Stimulated activated CD4-positive, alpha-beta T cell treated with anti-CD3 and anti-CD28 coated beads, TNF-alpha, amount 100 ng/mL, for 48 hours (primary cell): ENCODE measurements at regions not wholly inside any gene's neighbourhood (a gene's known extent, or its start where the extent isn't known, plus 50 kb on each side); places are given as distances from the start of the nearest gene placed in this dataset.

ENCODE experiments used
- DNase-seq, 3 donors: peaks; one replicate each; pipeline ENCODE4 v3.0.0-alpha.2; 2020; ENCODE audit warnings: low read depth in 3 of 3

- DNase-seq, result no peak
Observed at GRCh38 chr22:19574247-19574646, 50.0 kb upstream of the CLDN5 start.

DNA sequence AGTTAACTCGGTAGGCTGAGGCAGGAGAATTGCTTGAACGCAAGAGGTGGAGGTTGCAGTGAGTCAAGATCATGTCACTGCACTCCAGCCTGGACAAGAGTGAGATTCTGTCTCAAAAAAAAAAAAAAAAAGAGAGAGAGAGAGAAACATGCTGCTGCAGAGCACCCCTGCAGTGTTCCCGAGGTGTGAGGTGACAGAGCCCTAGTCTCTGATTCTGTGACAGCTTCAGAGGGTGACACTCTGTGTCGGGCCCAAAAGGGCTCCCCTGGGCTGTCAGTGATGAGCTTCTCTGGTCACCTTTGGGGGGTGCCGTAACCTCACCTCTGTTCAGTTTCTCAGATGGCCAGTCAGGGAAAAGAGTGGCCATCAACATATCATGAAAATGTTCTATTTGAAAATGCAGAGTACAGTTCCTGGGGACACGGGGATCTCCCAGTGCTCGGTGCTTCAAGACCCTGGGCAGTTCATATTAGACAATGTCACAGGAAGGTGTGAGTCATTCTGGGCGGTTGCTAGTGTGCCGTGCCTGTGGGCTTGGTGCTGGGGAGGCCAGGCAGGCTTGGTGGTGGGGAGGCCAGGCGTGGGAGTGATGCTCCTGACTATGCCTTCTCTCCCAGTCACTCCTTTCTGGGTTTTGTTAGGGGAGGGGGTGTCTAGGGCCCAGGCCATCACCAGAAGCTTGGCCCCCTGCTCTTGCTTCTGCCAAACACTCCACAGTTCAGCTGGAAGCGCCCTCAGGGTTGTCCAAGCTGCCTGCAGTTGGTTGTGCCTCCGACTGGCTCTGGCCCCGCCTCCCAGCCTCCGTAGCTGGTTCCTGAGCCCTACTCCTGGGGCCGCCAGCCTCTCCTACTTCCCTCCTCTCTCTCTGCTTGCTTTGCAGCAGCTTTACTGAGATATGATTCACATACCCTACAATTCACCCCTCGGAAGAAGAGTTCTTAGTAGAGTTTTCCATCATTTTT lies 52.5 kb upstream of the CLDN5 start:
- DNase-seq, result peak; percentile 44 to 68 (median 66)

DNA sequence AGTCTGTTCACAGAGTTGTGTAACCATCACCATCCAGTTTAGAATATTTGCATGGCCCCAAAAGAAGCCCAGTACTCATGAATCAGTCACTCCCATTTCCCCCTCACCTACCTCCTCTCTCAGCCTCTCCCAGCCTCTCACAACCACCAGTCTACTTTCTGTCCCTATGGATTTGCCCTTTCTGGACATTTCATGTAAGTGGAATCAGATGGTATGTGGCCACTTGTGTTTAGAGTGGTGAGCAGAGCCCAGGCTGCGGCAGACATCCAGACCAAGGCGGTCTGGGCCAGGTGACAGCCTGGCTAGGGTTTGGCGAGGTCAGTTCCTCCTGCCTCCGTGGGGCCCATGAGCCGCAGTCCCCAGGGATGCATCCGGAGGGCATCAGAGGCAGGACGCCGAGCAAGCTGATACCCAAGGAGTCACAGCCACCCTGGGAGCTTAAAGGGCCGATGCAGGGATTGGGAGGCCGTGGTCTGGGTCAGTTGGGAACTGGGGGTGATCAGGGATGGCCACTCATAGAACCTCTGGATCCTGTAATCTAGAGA lies 53.3 kb upstream of the CLDN5 start:
- no peak for DNase-seq

DNA sequence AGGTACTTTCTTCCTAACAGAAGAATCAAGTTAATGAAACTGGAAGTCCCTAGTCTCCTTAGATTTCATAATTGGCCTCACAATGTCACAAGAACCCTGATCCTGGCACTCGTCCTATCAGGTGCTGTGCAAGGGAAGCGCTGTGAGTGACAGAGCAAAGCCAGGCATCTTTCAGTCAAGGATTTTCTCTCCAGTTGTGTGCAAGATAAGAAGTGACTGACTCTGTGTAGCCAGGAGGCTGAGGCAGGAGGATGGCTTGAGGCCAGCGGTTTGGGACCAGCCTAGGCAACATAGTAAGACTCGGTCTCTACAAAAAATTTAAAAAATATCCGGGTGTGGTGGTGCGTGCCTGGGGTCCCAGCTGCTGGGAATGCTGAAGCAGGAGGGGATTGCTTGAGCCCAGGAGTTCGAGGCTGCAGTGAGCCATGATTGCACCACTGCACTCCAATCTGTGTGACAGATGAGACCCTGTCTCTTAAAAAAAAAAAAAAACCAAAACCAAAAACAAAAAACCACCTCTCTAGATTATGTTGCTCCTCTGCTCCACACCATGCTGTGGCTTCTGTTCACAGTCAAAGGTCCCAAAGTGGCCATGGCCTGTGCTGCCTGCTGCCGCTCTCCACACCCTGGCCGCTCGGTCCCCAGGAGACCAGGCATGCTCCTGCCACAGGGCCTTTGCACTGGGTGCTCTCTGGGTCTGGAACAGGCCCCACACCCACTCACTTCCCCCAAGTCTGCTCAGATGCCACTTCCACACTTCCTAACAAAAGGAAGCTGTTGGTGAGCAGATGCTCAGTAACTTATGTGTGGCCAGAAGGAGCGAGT lies 54.2 kb upstream of the CLDN5 start:
- no peak for DNase-seq

GRCh38 chr22:19579115-19579811 lies 55.1 kb upstream of the CLDN5 start:
- no peak for DNase-seq

- DNase-seq, result no peak
Observed at GRCh38 chr22:19579880-19580279, 55.7 kb upstream of the CLDN5 start.

DNA sequence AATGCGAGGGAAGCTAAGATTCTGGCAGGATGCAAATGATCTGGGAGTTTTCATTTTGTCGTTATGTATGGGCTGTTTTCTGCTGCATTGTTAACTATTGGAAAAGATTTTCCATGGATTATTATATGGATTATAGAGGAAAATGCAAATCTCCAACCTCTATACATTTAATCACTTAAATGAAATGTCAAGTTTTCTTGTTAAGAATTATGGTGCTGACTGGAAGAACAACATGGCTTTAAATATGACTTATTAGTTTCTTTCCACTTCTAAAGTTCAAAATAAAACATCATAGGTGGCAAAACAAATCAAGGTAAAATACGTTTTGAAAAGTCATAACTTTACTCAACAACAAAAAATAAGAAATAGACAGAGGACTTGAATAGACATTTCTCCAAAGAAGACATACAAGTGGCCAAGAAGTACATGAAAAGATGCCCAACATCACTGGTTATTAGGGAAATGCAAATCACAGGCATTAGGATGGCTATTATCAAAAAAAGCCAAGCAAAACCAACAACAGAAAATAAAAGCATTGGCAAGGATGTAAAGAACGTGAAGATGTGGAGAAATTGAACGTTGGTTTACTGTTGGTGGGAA lies 56.2 kb upstream of the CLDN5 start:
- DNase-seq, result no peak

- no peak for DNase-seq
Observed at GRCh38 chr22:19582033-19582693, 58.0 kb upstream of the CLDN5 start.

GRCh38 chr22:19586922-19587684 lies 62.9 kb upstream of the CLDN5 start:
- DNase-seq, result no peak

GRCh38 chr22:19590696-19591095 lies 66.5 kb upstream of the CLDN5 start:
- DNase-seq, result no peak

GRCh38 chr22:19591568-19591967 lies 67.4 kb upstream of the CLDN5 start:
- DNase-seq, result no peak

GRCh38 chr22:19592464-19592863 lies 68.3 kb upstream of the CLDN5 start:
- DNase-seq, result no peak

DNA sequence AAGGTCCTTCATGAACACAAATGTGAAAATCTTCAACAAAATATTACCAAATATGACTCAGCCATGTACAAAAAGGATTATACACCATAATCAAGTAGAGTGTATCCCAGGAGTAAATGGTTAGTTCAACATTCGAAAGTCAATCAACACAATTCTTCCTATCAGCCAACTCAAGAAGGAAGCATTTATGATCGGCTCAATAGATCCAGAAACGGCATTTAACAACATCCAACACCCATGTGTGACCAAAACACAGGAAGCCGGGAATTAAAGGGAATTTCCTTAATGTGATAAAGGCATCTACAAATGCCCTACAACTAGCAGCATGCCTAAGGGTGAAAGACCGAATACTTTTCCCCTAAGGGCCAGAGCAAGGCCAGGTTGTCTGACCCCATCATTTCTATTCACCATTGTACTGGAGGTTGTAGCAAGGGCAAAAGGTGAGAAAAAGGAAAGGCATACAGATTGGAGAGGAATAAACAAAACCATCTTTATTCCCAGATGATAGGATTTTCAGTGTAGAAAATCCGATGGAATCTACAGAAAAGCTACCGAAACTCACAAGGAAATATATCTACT lies 69.9 kb upstream of the CLDN5 start:
- no peak for DNase-seq

DNA sequence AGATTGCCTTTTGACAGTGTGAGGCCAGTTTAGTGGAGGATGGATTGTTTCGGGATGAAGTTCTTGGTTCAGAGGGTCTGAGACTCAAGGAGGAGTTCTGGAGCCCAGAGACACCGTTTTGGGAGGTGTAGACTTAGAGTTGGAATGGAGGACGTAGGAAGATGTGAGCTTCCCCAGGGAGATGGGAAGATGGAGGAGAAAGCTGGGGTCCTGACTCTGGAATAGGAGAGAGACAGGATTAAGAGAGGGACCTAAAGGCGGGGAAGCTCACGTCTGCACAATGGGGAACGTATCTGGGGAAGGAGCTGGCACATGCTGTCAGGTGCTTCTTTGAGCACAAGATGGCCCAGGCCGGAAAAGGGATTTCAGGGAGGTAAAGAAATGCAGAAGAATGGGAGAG lies 71.3 kb upstream of the CLDN5 start:
- DNase-seq, result no peak

- DNase-seq, result no peak
Observed at GRCh38 chr22:19596680-19597398, 72.6 kb upstream of the CLDN5 start.

DNA sequence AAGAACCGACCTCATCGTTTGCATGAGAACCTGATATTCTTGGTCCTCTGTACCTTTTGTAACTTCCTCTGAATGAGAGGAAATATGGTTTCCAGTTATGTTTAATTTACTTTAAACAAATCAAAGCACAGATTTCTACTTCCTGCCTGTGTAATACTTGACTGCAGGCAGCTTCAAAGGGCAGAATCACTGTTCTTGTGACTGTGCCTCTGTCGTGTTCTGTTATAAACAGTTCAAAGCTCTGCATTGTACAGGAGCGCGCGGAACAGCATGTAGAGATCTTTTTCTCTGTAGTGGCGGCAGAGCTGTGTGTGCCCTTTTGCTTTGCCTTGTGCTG lies 73.2 kb upstream of the CLDN5 start:
- no peak for DNase-seq

DNA sequence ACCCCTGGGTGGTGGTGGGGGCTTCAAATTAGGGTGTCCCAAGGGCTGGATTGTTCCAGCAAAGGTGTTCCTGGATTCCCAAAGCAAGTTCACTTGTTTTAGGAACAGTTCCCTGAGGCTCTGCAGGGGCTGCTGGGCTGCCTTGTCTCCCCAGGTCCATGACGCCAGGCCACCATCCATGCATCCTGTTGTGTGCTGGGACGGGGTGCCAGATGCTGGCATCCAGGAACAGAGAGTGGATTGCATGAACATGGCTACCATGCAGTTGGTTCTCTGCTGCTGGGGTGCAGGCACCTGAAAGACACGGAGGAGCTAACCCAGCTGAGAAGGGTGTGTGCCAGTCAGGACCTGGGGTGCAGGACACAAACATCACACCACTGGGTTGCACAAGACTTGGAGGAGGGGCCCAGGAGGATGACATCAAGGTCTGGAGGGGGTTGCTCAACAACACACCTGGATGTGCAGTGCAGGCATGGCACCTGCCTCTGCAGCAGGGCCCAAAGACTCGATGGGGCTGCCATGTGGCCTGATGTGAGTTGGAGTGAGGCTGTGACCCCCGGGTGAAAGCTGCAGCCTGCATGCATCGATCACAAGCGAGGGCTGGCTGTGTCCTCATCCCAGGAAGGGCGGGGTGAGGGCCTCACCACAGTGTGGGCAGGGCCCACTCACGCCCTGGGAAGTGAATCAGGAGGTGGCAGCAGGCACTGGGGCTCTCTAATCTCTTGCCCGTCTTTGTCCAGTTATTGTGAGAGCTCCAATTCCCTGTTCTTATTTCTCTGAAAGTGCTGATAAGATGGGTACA lies 74.0 kb upstream of the CLDN5 start:
- no peak for DNase-seq

DNA sequence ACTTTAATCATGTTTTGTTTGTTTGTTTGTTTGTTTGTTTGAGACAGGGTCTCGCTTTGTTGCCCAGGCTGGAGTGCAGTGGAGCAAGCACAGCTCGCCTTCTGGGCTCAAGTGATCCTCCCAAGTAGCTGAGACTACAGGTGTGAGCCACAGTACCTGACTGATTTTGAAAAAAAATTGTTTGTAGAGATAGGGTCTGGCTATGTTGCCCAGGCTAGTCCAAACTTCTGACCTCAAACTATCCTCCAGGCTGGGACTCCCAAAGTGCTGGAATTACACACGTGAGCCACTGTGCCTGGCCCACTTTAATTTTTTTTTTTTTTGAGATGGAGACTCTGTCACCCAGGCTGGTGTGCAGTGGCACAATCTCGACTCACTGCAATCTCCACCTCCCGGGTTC lies 74.8 kb upstream of the CLDN5 start:
- DNase-seq, result no peak
